Sigmoid colon (tissue), 6 donors: ENCODE measurements at regions not wholly inside any gene's neighbourhood (a gene's known extent, or its start where the extent isn't known, plus 50 kb on each side); places are given as distances from the start of the nearest gene placed in this dataset.
"Not testable (repeated sequence)": the region's sequence is repeated elsewhere in the genome, so short reads cannot be mapped to it uniquely, and the experiment has no call there.

Experiments
- DNase-seq: peaks from one replicate; pipeline ENCODE4 v3.0.0-alpha.2; 2019
- H3K27ac ChIP-seq, 4 donors: fragments of 200-600 bp; sonication (generic); one replicate each; pipeline ENCODE4 v1.5.1; 2016 to 2019; ENCODE audit warnings: mild to moderate bottlenecking in 1 of 4
- H3K27me3 ChIP-seq, 3 donors: fragments of 200-600 bp; sonication (generic); one replicate each; pipeline ENCODE4 v1.5.1; 2019; ENCODE audit warnings: mild to moderate bottlenecking in 1 of 3
- H3K36me3 ChIP-seq, 4 donors: fragments of 200-600 bp; sonication (generic); one replicate each; pipeline ENCODE4 v1.5.1; 2016 to 2019
- H3K4me1 ChIP-seq, 4 donors: fragments of 200-600 bp; sonication (generic); one replicate each; pipeline ENCODE4 v1.5.1; 2017 to 2019
- H3K4me3 ChIP-seq, 4 donors: fragments of 200-600 bp; sonication (generic); one replicate each; pipeline ENCODE4 v1.5.1; 2017 to 2019; ENCODE audit warnings: mild to moderate bottlenecking in 2 of 4, moderate library complexity in 1 of 4
- H3K9me3 ChIP-seq, 4 donors: fragments of 200-600 bp in 3 of 4; sonication (generic) in 3 of 4; one replicate each; pipeline versions ENCODE4 v1.5.1 to v1.6.1; 2013 to 2019
- CTCF ChIP-seq, 4 experiments: fragments of 450-650 bp in 3 of 4; fragments of 200-600 bp in 1 of 4; IDR thresholded peaks; one replicate each; pipeline ENCODE4 v1.5.1; 2016 to 2019; ENCODE audit warnings: antibody characterized with exemption in 4 of 4, mild to moderate bottlenecking in 3 of 4, moderate library complexity in 2 of 4
- EP300 ChIP-seq, 4 donors: sonication (generic); formaldehyde crosslinking; IDR thresholded peaks; one replicate each; pipeline ENCODE4 v1.6.1; 2017; ENCODE audit warnings: antibody characterized with exemption in 4 of 4
- POLR2A ChIP-seq, 2 donors: fragments of 450-650 bp; IDR thresholded peaks; one replicate each; pipeline ENCODE4 v1.6.1; 2016; ENCODE audit warnings: antibody characterized with exemption in 2 of 2, mild to moderate bottlenecking in 2 of 2, moderate library complexity in 2 of 2
- POLR2AphosphoS5 ChIP-seq, 4 donors: sonication (generic); formaldehyde crosslinking; IDR thresholded peaks; one replicate each; pipeline ENCODE4 v1.6.1; 2017; ENCODE audit warnings: antibody characterized with exemption in 4 of 4
- WGBS, 2 donors: extraction: QIAGEN DNeasy Blood & Tissue Kit; methylation state at CpG; one replicate each; pipeline ENCODE4 v1.1.7; 2013; 5-methylcytosine and 5-hydroxymethylcytosine counted together
- intact Hi-C: fragments of 100-400 bp; cut with DNase I; formaldehyde crosslinking; loops from one replicate; pipeline ENCODE4 v1.15.1; 2023
- donor health status: healthy with polysubstance abuse.
- donor health status: healthy.

GRCh38 chr3:153768561-153769469 lies 352.4 kb upstream of the ARHGEF26 start:
- peak; percentile 60 for DNase-seq
- intact Hi-C loops: loop anchor here (5.0 to 10.0 kb wide), 4 partner anchors 464 to 747 kb away; partner anchors contain the start of gene RAP2B
- no peaks in the 10 kb centered on the region for H3K9me3 ChIP-seq
- no peaks in the 10 kb centered on the region for H3K4me1 ChIP-seq
- WGBS, 2 donors: 44 to 57% methylated on average over 5 of the region's 5 CpGs
- no peak overlapping the region for H3K4me3 ChIP-seq
- H3K27ac ChIP-seq: no peak overlapping the region
- H3K36me3 ChIP-seq: no peaks in the 10 kb centered on the region
- TF ChIP-seq POLR2AphosphoS5 (IDR thresholded peaks at IDR 0.05) (no peak), CTCF (IDR thresholded peaks at IDR 0.05) (peak; percentile 35 to 80 (median 76))
- H3K27me3 ChIP-seq: no peaks in the 10 kb centered on the region

DNA sequence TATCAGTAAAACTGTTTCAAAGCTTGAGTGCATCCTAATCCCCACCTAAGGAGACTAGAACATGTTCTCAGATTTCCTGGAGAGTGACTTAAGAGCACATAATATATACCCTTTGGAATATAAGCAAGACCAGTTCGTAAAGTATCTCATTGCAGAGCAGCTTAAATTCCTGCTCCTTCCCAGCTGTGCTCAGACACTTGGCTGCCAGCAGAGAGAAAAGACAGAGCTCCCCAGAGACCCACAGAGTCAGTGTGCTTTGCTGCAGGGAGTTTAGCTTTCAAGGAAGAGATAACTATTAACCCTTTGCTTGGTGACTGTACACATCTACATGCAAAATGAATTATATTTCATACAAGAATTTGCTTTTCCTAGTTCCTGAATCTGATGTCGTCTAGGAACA lies 338.1 kb upstream of the ARHGEF26 start:
- intact Hi-C loops: no loop called here
- TF ChIP-seq POLR2AphosphoS5 (IDR thresholded peaks at IDR 0.05) (peak in 2 of 4 donors; percentile 20 to 37), EP300 (IDR thresholded peaks at IDR 0.05) (no peak)
- peak; percentile 59 for DNase-seq
- H3K27ac ChIP-seq: peak overlapping the region in 2 of 4 donors; percentile 10 to 31
- no peaks in the 10 kb centered on the region for H3K27me3 ChIP-seq
- H3K4me3 ChIP-seq: no peak overlapping the region
- WGBS, 2 donors: 53 to 64% methylated on average over 2 of the region's 2 CpGs
- no peaks in the 10 kb centered on the region for H3K9me3 ChIP-seq
- H3K36me3 ChIP-seq: no peaks in the 10 kb centered on the region
- peaks cover 0 to 19% (median 17%) of the 10 kb centered on the region in 4 donors for H3K4me1 ChIP-seq

DNA sequence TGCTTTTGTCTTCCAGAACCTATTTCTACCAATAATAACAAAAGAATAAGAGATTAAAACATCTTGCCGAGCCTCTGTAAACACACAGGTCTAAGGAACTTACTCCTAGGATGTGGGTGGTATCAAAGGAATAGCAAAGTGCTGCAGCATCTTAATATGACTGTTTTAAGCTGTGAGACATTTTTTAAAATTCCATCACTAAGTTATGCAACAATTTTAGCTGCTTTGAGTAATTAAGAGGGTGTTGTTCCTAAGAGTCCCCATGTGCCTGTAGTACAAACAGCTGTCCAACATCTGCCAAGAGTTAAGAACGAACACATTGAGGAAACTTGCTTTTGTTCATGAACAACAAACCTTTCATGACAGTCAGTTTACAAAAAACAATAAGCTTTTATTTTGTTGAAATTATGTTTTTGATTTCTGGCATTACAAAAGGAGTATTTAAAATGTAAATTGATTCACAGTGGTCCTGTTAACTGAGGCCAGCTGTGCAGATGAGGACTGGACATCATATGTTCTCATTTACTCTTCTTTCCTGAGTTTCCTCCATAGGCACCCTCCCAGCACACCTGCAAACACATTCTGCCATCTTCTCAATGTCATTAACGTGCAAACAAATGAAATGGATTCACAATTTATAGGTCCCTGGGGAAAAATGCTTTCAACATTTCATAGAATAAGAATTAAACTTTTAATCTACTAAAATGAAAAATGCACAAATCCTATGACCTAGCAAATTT lies 337.3 kb upstream of the ARHGEF26 start:
- H3K9me3 ChIP-seq: no peaks in the 10 kb centered on the region
- intact Hi-C loops: no loop called here
- H3K36me3 ChIP-seq: no peaks in the 10 kb centered on the region
- H3K27me3 ChIP-seq: no peaks in the 10 kb centered on the region
- TF ChIP-seq EP300 (IDR thresholded peaks at IDR 0.05): no peak
- TF ChIP-seq CTCF (IDR thresholded peaks at IDR 0.05): no peak
- TF ChIP-seq POLR2A (IDR thresholded peaks at IDR 0.05): no peak
- no peak for TF ChIP-seq POLR2AphosphoS5 (IDR thresholded peaks at IDR 0.05)
- H3K4me3 ChIP-seq: no peak overlapping the region
- DNase-seq: no peak
- H3K27ac ChIP-seq: peak overlapping the region in 1 of 4 donors; percentile 31
- 47 to 51% methylated on average over 3 of the region's 3 CpGs for WGBS, 2 donors
- peaks cover 0 to 19% (median 17%) of the 10 kb centered on the region in 4 donors for H3K4me1 ChIP-seq

DNA sequence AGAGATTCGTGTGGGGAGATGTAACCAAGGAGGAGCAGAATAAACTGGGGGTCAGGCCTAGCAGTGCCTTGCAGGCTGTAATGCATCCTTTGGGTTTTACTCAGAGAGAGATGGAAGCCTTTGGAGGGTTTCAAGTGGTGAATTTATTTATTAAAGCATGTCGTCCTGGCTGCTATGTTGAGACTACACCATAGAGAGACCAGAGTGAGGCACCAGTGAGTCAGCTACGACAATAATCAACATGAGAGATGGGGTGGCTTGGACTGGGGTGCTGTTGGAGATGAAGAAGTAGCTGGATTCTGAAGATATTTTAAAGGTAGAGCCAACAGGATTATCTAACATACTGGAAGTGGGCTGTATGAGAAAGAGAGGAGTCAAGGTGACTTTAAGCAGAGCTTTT lies 335.3 kb upstream of the ARHGEF26 start:
- no peaks in the 10 kb centered on the region for H3K27me3 ChIP-seq
- intact Hi-C loops: no loop called here
- H3K4me3 ChIP-seq: no peak overlapping the region
- H3K27ac ChIP-seq: no peak overlapping the region
- no peaks in the 10 kb centered on the region for H3K9me3 ChIP-seq
- DNase-seq: no peak
- no peaks in the 10 kb centered on the region for H3K36me3 ChIP-seq
- 78 to 89% methylated on average over 3 of the region's 3 CpGs for WGBS, 2 donors
- H3K4me1 ChIP-seq: peaks cover 0 to 19% (median 17%) of the 10 kb centered on the region in 4 donors
- TF ChIP-seq CTCF (IDR thresholded peaks at IDR 0.05): no peak
- TF ChIP-seq POLR2A (IDR thresholded peaks at IDR 0.05): no peak
- TF ChIP-seq EP300 (IDR thresholded peaks at IDR 0.05): no peak
- TF ChIP-seq POLR2AphosphoS5 (IDR thresholded peaks at IDR 0.05): no peak

- TF ChIP-seq POLR2A (IDR thresholded peaks at IDR 0.05) (no peak), EP300 (IDR thresholded peaks at IDR 0.05) (no peak), POLR2AphosphoS5 (IDR thresholded peaks at IDR 0.05) (no peak), CTCF (IDR thresholded peaks at IDR 0.05) (no peak)
- H3K27ac ChIP-seq: no peak overlapping the region
- 76 to 83% methylated on average over 3 of the region's 3 CpGs for WGBS, 2 donors
- H3K36me3 ChIP-seq: no peaks in the 10 kb centered on the region
- no peak overlapping the region for H3K4me3 ChIP-seq
- H3K4me1 ChIP-seq: peaks cover 0 to 4% (median 0%) of the 10 kb centered on the region in 4 donors
- no peaks in the 10 kb centered on the region for H3K27me3 ChIP-seq
- no peak for DNase-seq
- intact Hi-C loops: no loop called here
- H3K9me3 ChIP-seq: no peaks in the 10 kb centered on the region
These were observed 331.8 kb upstream of the ARHGEF26 start for GRCh38 chr3:153789380-153789779.

GRCh38 chr3:153797056-153797455 lies 324.1 kb upstream of the ARHGEF26 start:
- WGBS, 2 donors: 52 to 83% methylated on average over 13 of the region's 13 CpGs
- H3K9me3 ChIP-seq, H3K4me1 ChIP-seq, intact Hi-C loops, H3K27ac ChIP-seq, DNase-seq, H3K27me3 ChIP-seq, H3K4me3 ChIP-seq, H3K36me3 ChIP-seq: not testable (repeated sequence)
